ENCODE measurements at regions not wholly inside any gene's neighbourhood (a gene's known extent, or its start where the extent isn't known, plus 50 kb on each side); places are given as distances from the start of the nearest gene placed in this dataset.
"Not testable (repeated sequence)": the region's sequence is repeated elsewhere in the genome, so short reads cannot be mapped to it uniquely, and the experiment has no call there.

DNA sequence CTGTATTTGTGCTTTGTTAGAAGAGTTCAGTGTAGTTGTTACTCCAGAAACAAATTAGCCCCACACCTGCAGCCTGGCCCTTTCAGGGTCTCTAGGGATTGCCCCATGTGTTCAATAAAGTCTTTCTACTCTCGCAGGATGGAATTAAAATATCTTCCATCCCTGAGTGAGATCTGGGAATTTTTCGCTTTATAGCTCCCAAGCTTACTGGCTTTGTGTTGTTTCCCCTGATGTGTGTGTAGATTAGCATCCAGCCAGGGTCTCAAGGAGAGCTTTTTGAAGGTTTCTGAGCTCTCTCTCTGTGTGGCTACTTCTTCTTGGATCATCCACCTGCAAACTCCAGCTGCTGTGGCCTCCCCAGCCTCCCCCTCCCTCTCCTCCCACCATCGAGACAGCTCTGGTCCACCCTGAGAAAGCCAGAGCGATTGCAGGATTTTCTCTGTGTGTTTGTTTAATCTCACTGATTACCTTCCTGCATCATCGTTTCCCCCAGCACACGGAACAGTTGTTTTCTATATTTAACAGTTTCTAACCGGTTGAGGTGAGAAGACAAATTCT, 553.5 kb downstream of the TBC1D22A start:
- ATAC-seq: no peak

DNA sequence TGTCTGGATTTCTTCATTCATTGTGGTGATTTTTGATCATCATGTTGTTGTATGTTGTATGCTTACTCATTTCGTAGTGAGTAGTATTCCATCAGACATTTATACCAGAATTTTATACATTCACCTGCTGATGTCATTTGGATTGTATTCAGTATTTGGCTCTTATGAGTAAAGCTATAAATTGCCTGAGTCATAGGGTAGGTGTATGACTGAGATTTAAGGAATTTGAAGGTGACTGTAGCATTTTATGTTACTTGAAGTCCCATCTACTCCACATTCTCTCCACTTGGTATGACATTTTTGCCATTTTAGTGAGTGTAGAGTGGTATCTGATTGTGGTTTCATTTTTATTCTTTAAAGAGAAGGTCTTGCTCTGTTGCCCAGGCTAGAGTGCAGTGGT, 548.2 kb downstream of the TBC1D22A start:
- ATAC-seq: no peak

DNA sequence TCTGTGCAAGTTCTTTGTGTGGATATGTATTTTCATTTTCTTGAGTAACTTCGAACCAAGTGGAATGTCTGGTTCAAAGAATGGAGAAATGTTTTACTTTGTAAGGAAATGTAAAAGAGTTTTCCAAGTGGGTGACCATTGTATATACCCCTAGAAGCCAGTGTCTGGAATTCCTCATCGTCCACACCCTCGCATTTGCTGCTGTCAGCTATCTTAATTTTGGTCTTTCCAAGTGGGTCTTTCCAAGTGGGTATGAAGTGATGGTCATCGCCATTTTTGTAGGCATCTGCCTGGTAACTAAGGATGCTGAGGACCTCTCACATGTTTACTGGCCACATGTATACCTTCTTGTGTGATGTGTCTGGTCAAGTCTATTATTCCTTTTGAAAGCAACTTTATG, 547.5 kb downstream of the TBC1D22A start:
- no peak for ATAC-seq

DNA sequence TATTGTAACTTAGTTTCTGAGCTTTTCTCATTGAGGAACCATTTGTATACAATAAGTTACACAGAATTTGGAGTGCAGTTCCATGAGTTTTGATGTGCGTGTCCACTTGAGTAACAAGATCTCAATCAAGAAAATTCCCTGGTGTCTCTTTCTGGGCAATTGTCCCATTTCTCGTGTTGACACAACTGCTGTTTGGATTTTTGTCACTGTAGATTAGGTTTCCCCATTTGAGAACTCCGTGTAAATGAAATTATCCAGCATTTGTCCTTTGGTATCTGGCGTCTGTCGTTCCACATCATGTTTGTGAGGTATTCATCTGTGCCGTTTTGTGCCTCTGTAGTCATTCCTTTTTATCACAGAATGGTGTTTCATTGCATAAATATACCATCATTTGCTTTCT, 547.0 kb downstream of the TBC1D22A start:
- no peak for ATAC-seq

DNA sequence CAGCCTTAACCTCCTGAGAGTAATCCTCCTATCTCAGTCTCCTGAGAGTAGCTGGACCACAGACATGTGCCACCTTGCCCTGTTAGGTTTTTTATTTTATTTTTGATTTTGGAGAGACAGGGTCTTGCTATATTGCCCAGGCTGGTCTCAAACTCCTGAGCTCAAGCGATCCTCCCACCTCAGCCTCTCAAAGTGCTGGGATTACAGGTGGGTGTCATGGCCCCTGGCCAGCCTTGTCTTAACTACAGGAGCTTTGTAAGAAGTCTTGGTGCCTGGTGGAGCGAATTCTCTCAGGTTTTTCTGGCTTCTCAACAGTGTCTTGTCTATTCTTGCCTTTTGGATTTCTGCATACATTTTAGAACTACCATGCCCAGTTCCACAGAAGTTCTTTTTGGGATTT, 546.4 kb downstream of the TBC1D22A start:
- no peak for ATAC-seq

DNA sequence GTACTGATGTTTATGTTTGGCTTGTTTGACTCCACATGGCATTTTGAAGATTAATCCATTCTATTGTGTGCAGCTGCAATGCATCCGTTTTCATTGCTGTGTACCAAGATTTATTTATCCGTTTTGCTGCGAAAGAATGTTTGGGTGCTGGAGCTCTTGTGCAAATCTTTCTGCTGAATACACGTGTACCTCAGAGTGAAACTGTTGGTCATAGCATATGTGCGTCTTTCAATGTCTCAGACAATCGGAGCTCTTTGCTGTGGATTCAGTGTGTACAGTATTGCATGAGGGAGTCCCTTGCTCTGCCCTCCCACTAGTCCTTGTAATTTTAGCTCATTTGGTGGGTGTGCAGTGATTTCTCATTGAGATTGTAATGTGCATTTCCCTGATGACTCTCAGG, 545.4 kb downstream of the TBC1D22A start:
- no peak for ATAC-seq

DNA sequence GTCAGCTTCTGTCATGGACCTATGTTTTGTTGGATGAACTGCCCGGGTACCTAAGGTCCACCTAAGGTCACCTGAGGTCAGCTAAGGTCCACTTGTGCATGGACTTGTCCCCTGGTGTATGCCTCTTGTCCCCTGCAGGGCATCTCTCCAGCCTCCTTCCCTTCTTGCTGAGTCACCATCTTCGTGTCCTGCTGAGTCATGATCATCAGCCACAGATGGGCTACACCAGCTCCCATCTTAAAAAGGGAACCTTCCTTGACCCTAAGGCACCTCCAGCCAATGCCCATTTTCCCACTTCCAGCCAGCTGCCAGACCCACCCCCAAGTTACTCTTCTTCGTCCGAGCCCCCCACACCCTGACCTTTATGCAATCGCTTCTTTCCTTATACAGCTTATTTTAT, 544.9 kb downstream of the TBC1D22A start:
- no peak for ATAC-seq

DNA sequence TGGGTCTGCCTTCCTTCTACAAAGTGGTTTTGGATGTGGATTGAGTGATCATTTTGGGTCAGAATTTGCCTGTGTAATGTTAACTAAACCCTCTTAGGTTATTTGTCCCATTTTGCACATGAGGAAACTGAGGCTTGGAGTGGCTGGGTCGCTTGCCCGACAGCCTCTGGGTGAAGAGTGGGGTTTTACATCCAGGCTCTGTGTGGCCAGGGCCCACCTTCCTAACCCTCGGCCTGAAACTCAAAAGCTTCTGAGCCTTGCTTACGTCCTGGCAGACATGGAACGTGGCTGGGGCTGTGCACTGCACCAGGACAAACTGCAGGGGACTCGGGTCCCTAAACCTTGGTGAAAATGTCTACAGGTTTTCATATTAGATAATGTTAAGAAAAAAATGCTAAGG, 542.4 kb downstream of the TBC1D22A start:
- ATAC-seq: no peak

DNA sequence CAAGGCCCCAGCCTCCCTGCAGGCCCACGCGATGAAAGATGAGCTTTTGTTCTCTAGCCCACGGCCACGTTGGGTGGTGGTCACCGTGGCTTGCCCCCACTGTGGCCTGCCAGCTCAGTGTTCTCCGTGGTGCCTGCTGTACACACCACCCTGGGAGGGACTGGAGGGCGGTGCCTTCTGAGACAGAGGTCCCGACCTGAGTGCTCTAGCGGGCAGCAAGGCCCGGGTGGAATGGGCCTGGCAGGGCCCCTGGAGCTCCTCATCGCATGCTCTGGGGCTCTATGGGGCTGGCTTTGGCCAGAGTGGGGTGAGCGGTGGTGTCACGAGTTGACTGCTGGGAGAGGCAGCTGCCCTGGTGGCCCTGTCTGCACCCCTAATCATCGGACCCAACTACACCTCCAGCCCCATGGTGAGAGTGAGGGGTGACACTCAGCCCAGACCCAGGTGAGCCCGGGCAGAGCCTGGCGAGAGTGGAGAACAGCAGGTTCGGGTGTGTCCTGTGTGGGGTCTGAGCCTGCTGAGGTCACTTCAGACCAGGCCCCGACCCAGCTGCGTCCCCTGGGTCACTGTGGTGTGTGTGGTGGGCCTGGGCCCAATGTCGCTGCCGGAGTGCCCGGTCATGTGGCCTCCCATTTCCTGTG, 541.9 kb downstream of the TBC1D22A start:
- ATAC-seq: no peak

DNA sequence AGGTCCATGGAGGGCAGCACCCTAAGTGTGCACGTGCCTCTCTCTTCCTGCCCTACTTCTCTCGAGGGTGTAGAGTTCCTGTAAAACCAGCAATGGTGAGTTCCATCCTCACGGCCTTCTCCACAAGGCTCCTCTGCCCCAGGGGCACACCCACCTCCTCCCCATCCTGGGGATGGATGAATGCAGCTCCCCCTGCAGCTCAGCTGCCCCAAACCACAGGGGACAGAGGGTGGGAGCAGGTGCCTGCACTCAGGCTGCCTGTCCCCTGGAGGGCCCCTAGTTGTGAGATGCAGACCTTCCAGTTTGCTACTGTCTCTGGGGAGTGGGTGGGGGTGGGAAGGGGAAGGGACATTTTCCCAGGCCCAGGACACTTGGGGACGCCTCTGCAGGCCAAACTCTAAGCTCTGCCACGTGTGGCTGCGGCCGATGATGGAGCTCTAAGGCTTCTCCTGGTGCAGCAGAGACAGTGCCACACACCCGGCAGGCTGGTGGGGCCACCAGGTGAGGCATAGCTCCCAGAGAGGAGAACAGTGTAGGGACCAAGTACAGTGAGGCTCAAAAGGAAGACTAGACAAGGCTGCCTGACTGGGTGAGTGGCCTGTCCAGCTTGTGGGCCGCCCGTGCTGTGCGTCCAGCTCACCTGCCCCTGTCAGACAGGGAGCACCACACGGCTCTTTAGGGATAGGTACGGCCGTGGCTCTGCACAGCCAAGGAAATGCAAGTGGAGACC, 540.9 kb downstream of the TBC1D22A start:
- ATAC-seq: no peak

DNA sequence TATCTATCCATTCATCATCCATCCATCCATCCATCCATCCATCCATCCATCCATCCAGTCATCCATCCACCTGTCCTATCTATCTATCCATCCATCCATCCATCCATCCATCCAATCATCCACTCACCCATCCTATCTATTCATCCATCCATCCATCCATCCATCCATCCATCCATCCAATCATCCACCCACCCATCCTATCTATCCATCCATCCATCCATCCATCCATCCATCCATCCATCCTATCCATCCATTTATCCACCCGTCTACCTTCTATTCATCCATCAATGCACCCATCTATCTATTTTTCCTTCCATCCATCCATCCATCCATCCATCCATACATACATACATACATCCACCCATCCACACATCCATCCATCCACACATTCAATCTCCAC, 540.1 kb downstream of the TBC1D22A start:
- ATAC-seq: not testable (repeated sequence)

DNA sequence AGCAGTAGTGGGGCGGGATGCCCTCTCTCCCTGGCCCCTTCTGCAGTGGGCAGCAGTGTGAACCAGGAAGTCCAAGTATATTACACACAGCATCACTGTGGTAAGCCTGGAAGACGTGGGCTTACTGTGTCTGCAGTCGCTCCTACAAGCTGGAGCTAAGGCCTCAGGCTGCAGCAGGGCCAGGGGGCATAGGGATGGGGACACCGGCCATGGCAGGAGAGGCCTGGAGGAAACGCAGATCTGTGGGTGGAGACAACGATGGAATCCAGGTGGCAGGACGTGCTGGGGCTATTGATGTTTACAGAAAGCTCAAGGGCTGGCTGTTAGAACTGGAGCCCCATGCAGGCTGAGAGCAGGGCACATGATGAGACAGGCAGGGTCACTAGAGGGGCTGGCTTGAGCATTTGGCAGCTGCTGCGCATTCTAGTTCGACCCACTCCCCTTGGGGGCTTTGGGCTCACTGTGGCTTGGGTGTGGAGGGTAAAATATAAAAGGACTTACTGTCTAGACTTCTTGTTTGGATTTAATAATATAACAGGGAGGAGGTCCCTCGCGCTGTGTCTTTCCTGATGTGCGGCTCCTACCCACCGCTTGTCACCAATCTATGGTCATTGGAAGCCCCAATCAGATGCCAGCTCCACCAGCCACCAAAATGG, 539.5 kb downstream of the TBC1D22A start:
- ATAC-seq: no peak

DNA sequence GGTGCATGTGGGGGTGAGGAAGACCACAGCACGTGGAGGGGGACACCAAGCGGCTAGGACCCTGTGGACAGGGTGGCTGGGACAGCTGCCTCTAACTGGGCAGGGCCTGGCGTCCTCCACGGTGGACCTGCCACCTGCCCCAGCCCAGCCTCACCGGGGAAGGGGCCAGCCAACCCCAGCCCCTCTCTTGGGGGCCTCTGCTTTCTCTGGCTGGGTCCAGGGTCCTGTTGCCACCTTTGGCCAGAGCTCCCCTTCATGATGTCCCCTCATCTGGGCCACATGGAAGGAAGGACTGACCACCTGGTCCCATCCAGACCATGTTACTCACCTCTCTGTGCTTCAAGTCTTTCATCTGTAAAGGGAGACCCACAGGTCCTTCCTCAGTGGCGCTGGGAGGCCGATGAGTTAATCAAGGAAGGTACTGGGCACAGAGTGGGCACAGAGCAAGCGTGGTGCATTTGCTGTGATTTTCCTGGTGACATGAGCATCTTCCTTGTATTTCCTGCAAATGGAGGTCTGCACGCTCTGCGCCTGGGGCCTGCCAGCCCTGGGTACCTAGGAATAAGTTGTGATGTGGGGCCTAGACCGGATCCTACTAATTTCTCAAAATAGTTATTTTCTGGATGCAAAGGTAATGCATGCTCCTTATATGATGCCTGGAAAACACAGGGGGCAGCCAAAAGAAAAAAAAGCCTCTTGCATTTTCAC, 538.4 kb downstream of the TBC1D22A start:
- no peak for ATAC-seq

DNA sequence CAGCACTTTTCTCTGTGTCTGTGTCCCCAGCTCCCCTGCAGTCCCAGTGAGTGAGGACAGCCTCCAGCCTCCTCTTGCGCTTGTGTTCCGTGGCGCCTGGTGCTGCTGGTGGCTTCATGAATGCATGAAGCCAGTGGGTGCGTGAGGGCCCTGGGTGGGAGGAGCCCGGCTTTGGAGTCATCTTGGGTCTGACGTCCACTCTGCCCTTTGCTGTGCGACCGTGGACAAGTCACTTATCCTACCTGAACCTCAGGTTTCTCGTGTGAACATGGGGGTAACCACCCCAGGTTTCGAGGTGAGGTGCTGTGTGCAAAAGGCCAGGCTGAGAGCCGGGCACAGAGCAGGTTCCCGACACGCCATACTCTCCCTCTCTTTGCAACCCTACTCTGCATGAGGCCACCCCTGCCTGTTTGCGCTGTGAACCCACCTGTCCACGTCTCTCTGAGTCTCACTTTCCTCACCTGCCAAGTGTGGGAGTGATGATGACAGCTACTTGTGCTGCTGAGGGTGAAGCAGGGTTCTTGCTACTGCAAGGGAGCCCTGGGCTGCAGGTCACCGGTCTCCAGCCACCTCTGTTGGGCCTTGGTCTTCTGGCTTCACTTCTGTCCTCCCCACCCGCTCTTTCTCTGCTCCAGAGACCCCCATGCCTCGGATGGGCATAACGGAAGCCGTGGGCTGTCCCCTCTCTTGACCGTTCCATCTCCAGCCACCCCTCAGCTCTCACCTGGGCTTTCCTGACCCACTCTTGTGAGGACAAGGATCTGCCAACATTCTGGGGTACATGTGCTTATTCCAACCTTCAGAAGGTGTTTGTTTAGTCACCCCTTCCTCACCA, 537.6 kb downstream of the TBC1D22A start:
- no peak for ATAC-seq

DNA sequence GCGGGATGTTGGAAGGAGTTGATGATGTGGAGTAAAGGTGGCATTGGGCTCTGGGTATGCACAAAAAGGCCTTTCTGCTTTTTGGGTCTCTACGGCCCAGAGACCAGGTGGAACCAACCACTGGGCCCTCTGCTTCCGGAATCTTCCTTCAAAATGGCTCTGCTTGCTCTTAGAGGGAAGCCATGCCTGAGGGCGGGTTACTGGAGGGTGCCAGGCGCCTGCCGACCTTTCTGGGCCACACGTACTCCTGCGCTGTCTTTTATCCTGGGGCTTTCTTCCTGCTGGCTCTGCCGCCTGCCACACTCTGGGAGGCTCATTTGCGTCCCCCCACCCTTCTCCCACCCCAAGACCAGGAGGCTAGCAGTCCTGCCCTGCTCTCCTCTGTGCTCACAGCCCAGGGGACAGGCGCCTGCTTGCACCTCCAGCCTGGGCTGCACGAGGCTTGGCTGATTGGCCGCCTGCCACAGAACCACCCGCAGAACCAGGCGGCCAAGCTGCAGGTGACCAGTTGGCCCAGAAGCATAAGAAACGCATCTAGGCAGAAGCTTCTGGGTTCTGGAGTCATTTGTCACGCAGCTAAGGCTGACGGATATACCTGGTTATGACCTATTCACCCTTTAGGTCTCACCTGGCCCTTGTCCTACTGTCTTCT, 536.9 kb downstream of the TBC1D22A start:
- ATAC-seq: no peak

DNA sequence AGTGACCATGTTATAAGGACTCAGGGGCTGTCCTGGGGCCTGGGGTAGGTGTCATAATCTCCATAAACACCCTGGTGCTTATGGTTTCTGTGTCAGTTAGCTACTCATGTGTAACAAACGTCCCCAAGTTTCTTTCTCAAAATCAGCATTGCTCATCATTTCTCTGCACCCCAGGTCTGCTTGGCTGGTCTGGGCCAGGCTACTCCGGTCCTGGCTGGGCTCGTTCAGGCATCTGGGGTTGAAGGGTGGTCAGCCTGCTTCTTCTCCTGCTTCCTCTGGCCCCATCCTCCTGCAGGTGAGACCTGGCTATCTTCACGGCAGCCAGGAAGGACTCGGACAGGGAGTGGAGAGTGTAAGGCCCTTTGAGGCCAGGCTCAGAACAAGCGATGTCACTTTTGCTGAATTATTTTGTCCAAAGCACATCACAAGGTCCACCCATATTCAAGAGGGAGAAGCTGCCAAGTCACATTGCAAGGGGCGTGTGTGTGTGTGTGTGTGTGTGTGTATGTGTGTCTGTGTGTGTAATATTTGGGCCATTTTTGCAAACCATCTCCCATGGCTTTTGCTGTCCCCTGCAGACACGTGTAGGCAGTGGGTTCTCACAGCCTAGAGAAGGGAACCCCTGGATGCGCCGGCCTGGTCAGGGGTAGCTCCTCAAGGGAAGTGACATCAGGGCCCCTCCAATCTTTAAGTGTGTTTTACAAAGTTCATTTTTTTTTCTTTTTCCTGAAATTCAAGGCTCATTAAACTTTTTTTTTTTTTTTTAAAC, 535.8 kb downstream of the TBC1D22A start:
- no peak for ATAC-seq

DNA sequence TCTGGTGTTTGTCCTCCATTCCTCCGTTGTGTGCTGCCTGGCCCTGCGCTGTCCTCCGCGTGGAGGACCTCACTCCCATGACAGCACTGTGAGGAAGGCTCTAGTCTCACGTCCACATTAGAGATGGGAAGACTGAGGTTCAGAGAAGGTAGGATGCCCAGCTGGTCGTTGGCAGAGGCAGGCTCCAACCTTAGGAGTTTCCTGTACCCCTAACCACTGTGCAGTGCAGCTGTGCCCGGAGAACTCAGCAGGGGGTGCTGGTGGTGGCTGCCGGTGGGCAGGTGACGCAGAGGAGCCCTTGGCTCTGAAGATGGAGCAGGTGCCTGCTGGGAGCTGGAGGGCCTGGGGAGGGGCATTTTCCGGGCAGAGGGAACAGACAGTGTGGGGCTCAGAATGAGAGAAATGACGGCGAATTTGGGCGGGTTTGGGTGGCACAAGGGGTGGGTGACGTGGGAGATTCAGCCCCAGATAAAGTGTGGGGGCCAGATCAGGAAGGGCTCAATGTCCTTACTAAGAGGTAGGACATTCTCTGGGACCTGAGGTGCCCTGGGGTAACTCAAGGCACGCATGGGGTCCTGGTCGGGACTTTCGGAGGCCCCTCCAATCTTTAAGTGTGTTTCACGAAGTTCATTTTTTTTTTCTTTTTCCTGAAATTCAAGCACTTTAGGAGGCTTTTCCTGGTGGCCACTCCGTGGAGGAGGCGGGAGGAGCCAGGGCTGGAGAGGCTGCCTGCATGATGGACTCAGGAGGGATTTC, 535.0 kb downstream of the TBC1D22A start:
- no peak for ATAC-seq

DNA sequence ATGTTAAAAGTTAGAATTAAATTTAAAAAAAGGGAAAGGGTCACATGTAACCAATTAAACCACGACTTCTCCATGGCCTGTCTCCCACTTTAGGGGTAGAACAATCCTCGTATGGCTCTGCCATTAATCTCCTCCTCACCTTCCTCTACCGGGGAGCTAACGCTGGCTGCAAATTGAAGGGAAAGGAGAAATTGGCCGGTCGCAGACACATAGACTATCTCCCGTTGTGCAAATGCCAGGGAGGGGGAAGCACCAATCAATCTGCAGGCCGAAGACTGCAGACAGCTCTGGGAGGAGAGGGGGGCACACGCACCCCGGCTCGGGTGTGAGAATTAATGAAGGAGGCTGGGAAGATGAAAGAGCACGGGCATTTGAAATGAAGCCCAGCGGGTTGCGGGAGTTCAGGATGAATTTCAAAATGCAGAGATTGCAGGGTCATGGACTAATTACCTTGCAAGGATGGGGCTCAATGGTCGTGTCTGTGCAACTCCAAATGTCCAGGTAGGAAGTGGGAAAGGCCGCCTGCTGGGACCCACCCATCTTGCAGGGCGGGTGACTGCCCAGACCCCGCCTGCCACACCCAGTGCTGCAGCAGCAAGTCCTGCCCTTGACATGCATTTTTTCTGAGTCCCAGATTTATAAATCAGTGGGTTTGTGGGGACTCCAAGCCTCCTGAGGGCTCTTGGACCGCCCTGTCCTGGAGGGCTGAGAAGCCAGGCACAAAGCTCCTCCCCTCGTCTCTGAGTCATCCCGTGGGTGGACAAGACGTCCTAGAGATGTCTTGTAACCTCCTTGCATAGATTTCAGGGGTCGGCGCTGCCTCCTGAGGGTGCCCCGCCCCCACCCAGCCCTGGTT, 534.2 kb downstream of the TBC1D22A start:
- ATAC-seq: no peak

DNA sequence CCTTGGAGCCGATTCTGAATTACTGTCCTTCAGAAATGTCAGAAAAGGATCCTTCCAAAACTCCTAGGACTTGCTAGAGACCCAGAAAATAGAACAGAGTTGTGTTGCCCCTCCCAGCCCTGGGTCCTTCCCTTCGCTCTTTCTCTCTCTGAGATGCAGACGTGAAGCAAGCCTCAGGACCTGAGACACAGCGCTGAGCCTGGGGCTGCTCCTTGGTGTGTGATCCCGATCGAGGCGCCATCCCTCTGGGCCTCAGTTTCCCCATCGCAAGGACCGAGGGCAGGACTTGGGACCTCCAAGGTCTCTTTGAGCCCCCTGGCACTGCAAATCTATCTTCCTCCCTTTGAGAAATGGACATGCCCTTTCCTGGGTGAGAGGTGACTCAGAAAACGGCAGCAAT, 533.5 kb downstream of the TBC1D22A start:
- ATAC-seq: no peak

All from activated CD4-positive, CD25-positive, alpha-beta regulatory T cell treated with anti-CD3 and anti-CD28 coated beads, Interleukin-2, amount 50 U/mL, for 24 hours (primary cell).